GM04504 (cell line): ENCODE measurements at regions not wholly inside any gene's neighbourhood (a gene's known extent, or its start where the extent isn't known, plus 50 kb on each side); places are given as distances from the start of the nearest gene placed in this dataset.

Experiments
- DNase-seq: peaks from one replicate; pipeline ENCODE4 v3.0.0-alpha.2; 2012; ENCODE audit warnings: low read depth

DNA sequence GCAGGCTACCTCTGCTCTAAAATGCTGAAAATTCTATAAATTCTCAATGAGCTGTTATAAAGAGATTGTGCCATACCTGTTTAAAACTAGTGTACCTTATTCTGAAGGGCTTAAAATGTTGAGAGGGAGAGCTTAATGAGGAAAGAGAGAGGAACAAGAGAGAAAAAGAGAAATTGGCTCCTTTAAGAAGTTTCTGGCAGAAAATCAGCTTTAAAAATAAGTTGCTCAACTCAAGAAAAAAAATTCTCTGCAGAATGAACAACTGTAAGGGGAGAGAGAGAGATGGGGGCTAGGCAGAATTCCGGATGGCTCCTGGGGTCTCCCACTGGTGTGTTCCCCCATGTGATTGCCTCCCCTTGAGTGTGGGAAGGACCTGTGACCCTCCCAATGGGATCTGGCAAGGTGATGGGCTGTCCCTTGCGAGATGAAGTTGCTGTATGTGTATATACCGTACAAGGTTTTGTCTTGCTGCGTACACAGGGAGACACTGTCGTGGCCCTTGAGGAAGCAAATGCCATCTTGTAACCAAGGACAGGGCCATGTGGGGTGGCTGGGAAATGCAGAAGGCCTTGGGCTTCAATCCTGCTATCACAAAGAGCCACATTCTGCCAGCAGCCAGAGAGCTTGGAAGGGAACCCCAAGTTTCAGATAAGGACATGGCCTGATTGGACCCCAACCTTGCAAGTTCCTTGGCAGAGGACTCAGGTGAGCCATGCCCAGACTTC lies 64.3 kb upstream of the S1PR3 start:
- DNase-seq: no peak

DNA sequence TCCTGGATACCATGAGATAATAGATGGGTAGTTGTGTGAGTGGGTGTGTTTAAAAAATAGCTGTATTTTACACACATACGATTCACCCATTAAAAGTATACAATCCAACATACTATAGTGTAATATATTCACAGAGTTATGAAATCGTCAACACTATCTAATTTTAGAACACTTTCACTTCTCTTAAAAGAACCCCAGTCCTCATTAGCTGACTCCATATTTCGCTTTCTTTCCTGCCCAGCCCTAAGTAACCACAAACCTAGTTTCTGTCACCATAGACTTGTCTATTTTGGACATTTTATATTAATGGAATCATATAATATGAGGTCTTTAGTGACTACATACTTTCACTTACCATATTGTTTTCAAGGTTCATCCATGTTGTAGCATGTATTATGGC lies 63.8 kb upstream of the S1PR3 start:
- DNase-seq: no peak

DNA sequence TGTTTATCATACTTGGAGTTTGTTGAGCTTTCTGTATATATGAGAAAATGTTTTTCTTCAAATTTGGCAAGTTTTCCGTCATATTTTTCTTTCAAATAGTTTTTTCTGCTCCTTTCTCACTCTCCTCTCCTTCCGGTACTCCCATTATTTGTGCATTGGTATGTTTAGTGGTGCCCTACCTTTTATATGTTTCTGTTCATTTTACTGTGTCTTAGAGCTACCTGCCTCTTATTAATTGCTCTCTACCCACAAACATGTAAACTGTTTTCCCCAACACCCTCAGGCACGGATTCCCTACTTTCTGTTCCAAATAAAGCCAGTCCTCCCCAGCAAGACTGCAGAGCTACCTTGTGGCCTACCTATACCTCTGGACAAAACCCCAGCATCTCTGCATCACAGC lies 60.6 kb upstream of the S1PR3 start:
- DNase-seq: no peak

DNA sequence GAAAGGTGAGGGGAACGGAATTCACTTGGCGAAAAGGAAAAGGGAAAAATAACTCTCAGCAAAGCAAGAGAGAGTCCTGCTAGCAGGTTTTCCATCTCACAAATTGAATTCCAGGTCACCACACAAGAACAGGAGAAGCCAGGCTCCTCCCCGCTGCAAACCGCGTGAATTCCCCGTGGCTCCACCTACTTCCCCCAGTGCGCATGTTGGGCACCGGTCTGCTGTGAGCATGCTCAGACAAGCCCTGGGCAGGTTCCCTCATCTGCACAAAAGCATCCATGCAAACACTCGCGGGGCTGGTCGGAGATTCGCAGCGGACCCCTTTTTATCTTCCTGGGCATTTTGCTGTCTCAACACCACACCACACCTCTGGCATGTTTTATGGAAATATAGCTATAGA lies 58.5 kb upstream of the S1PR3 start:
- no peak for DNase-seq

DNA sequence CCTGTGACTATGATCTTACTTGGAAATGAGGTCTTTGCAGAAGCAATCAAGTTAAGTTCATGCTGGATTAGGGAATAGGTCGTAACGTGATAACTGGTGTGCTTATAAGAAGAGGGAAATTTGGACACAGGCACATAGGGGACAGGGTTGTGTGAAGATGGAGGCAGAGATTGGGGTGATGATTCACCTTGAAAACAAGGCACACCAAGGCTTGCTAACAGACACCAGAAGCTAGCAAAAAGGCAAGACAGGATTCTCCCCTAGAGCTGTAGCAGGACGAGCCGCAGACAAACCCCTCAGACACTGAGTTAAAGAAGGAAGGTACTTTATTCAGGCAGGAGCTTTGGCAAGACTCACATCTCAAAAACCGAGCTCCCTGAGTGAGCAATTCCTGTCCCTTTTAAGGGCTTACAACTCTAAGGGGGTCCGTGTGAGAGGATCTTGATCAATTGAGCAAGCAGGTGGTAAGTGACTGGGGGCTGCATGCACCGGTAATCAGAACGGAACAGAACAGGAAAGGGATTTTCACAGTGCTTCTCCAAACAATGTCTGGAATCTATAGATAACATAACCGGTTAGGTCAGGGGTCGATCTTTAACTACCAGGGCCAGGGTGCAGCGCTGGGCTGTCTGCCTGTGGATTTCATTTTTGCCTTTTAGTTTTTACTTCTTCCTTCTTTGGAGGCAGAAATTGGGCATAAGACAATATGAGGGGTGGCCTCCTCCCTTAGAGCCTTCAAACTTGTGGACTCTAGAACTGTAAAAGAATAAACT lies 57.5 kb upstream of the S1PR3 start:
- DNase-seq: no peak

DNA sequence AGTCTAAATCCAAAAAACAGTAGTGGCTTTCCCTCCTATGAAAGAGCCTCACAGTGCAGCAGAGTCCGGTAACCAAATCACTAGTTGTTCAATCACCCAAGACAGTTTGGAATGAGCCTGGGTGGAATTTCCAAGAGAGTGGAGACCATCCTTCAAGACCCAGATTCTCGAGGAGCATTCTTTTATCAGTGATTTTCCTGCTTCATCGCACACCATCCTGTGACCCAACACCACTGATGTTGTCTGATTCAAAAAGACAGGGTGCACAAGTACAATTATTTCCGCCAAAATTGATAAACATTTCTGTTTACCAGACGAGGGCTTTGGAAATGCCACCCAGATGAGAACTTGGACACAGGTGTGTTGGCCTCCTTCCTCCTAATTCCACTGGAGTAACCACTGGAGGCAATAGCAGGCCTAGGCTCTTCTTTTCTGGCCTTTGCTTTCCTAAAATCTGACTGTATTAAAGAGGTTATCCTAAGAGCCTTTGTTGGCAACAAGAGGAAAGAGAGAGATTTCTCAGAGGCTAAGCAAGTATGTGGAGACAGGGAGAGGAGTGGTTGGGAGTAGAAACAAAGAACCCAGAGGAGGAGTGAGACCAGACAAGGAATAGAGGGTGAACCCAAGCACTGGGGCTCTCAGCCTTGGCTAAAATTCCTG lies 56.3 kb upstream of the S1PR3 start:
- DNase-seq: no peak

DNA sequence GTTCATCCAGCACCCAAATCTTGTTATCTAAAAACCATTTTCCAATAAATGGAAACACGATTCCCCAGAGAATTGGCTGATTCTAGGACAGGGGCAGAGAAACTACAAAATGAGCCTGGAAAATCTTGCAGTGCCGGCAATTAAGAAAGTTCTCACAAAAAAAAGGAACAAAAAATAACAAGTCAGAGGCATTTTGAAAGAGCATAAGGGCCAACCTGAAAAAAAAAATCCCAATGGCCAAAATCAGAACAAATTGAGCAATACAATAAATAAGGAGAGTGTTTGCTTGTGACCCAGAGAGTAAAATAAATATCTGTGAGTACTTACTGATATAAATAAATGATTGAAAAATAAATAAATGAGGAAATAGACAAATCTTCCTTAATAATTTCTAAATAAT lies 55.1 kb upstream of the S1PR3 start:
- no peak for DNase-seq

DNA sequence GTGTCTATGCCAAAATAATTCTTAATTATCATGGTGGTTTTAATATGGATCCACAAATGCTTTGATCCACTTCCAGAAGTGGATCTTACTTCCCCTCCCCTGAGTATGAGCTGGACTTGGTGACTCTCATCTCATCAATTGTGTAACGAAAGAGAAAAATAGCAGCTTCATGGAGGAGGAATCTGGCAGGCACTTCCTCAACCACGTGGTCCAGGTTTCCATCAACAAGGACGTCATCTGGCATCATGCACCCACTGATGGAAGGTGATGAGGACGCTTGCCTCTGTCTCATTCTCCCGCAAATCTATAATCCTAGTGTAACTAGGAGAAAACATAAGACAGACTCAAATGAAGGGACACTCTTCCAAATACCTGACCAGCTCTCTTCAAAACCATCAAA lies 54.6 kb upstream of the S1PR3 start:
- DNase-seq: no peak

DNA sequence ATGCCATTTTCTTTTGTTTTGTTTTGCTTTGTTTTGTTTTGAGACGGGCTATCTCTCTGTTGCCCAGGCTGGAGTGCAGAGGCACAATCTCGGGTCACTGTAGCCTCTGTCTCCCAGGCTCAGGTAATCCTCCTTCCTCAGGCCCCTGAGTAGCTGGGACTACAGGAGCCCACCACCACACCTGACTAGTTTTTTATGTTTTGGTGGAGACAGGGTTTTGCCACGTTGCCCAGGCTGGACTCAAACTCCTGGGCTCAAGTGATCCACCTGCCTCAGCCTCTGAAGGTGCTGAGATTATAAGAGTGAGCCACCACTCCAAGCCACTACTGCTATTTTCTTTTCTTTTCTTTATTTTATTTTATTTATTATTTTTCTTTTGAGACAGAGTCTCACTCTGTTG lies 54.0 kb upstream of the S1PR3 start:
- DNase-seq: no peak

DNA sequence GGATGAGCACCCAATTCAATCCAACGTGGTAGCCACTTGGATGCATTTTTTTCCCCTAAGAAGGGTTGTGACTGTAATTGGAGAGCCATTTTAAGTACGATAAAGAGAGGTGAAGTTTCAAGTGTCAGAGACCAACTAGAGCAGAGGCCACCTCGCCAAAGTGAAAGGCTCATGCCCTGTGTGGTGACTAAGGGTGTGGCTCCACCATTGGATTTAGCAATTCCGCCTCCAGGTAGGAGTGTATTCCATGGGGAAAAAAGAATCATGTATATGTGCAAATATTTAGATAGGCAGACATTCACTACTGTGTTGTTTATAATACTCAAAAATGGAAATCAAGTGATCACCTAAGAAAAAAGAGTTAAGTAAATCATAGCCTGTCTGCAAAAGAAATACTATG lies 53.1 kb upstream of the S1PR3 start:
- DNase-seq: no peak
